Gastrocnemius medialis (tissue), 4 donors: ENCODE measurements at regions not wholly inside any gene's neighbourhood (a gene's known extent, or its start where the extent isn't known, plus 50 kb on each side); places are given as distances from the start of the nearest gene placed in this dataset.

Experiments
- ATAC-seq, 2 donors: fragments of 150-250 bp; one replicate each; pipeline ENCODE4 v1.9.1; 2016
- DNase-seq, 2 donors: peaks; one replicate each; pipeline ENCODE4 v3.0.0-alpha.2; 2019
- H3K27ac ChIP-seq, 4 donors: fragments of 200-600 bp; sonication (generic); 1 replicate in 1 of 4; 2 replicates in 3 of 4; pipeline ENCODE4 v1.5.1; 2016 to 2018; ENCODE audit warnings: mild to moderate bottlenecking in 2 of 4, moderate library complexity in 1 of 4
- H3K27me3 ChIP-seq, 3 donors: fragments of 200-600 bp; sonication (generic) in 2 of 3; 1 replicate in 1 of 3; 2 replicates in 2 of 3; pipeline versions ENCODE4 v1.5.1 to v1.6.0; 2016 to 2019; ENCODE audit warnings: mild to moderate bottlenecking in 1 of 3, moderate library complexity in 1 of 3
- H3K36me3 ChIP-seq, 2 donors: fragments of 200-600 bp; sonication (generic) in 1 of 2; one replicate each; pipeline ENCODE4 v1.5.1; 2017 to 2018
- H3K4me1 ChIP-seq, 2 donors: fragments of 200-600 bp; sonication (generic) in 1 of 2; one replicate each; pipeline ENCODE4 v1.5.1; 2016 to 2017; ENCODE audit warnings: mild to moderate bottlenecking in 2 of 2
- H3K4me3 ChIP-seq, 4 donors: fragments of 200-600 bp; sonication (generic) in 3 of 4; 1 replicate in 1 of 4; 2 replicates in 3 of 4; pipeline ENCODE4 v1.5.1; 2016 to 2019; ENCODE audit warnings: mild to moderate bottlenecking in 2 of 4
- H3K9me3 ChIP-seq, 3 donors: fragments of 200-600 bp; sonication (generic) in 2 of 3; 1 replicate in 1 of 3; 2 replicates in 2 of 3; pipeline ENCODE4 v1.5.1; 2016 to 2019
- POLR2A ChIP-seq, 2 donors: fragments of 450-650 bp; IDR thresholded peaks; one replicate each; pipeline ENCODE4 v1.6.1; 2017; ENCODE audit warnings: antibody characterized with exemption in 2 of 2, mild to moderate bottlenecking in 2 of 2, moderate library complexity in 2 of 2
- in situ Hi-C, 4 donors: fragments of 200-750 bp; cut with MboI; loops; one replicate each; pipeline versions ENCODE4 v1.15.0 to v1.8.0; 2017; ENCODE audit warnings: low sequenced_read_pairs in 4 of 4
- intact Hi-C: fragments of 100-400 bp; cut with DNase I; formaldehyde crosslinking; loops from one replicate; pipeline ENCODE4 v1.15.1; 2023; ENCODE audit warnings: low total_unique reads
- TF ChIP-seq, protein P1 (sequence below), 5 experiments: fragments of 450-650 bp in 3 of 5; fragments of 200-600 bp in 2 of 5; sonication (generic) in 2 of 5; IDR thresholded peaks in 4 of 5; conservative IDR thresholded peaks in 1 of 5; 1 replicate in 4 of 5; 2 replicates in 1 of 5; pipeline ENCODE4 v1.5.1; 2016 to 2019; ENCODE audit warnings: antibody characterized with exemption in 5 of 5, mild to moderate bottlenecking in 3 of 5, moderate library complexity in 3 of 5

DNA sequence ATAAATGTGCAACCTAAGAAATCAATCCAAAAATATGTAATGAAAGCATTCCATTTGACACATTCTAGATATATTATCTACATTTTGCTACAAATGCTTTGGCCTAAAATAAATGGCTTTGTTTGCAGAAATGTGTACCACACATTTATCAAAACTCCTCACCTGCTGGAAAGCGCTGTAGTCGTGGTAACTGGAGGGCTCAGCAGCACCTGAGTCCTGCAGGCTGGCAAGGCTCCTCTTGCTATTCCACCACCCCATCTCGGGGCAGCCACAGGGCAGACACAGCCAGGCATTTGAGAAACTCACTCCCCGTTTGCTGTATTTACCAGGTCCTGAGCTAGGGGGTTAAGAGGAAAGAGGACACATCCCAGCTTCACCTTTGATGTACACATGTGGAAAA lies 68.1 kb upstream of the TOMM7 start:
- DNase-seq: no peak
- Histone ChIP-seq H3K9me3 (no peaks in the 10 kb centered on the region), H3K4me3 (no peak overlapping the region), H3K27me3 (no peaks in the 10 kb centered on the region), H3K4me1 (peaks cover 0 to 1% of the 10 kb centered on the region in 2 donors), H3K27ac (no peak overlapping the region), H3K36me3 (no peaks in the 10 kb centered on the region)
- intact Hi-C loops (no loop called here), in situ Hi-C loops (no loop called here)
- no peak for ATAC-seq
- TF ChIP-seq, protein P1, sequence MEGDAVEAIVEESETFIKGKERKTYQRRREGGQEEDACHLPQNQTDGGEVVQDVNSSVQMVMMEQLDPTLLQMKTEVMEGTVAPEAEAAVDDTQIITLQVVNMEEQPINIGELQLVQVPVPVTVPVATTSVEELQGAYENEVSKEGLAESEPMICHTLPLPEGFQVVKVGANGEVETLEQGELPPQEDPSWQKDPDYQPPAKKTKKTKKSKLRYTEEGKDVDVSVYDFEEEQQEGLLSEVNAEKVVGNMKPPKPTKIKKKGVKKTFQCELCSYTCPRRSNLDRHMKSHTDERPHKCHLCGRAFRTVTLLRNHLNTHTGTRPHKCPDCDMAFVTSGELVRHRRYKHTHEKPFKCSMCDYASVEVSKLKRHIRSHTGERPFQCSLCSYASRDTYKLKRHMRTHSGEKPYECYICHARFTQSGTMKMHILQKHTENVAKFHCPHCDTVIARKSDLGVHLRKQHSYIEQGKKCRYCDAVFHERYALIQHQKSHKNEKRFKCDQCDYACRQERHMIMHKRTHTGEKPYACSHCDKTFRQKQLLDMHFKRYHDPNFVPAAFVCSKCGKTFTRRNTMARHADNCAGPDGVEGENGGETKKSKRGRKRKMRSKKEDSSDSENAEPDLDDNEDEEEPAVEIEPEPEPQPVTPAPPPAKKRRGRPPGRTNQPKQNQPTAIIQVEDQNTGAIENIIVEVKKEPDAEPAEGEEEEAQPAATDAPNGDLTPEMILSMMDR (IDR thresholded peaks at IDR 0.05 in 4 of 5, conservative IDR thresholded peaks at IDR 0.05 in 1 of 5): no peak
- no peak for TF ChIP-seq POLR2A (IDR thresholded peaks at IDR 0.05)

DNA sequence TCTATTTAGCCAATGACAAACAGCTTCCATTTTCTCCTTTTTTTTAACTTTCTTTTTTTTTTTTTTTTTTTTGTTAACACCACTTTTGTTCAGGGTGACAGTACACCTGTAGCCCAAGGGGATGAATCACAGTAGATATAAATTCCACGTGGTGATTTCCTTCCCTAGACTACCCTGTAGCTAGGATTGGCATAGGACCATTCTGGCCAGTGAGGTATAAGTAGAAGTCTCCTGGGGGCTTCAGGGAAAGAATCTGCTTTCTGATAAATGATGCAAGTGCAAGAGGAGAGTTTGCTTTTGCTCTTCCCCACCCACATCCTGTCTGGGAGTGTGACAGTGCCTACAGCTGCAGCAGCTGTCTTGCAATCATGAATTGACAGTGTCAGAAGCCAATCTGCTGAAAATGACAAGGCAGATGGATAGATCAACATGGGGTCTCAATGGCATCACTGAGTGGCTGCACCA lies 63.2 kb upstream of the TOMM7 start:
- in situ Hi-C loops: no loop called here
- DNase-seq: no peak
- Histone ChIP-seq H3K4me1 (peaks cover 0 to 10% of the 10 kb centered on the region in 2 donors), H3K27ac (no peak overlapping the region), H3K9me3 (no peaks in the 10 kb centered on the region), H3K36me3 (no peaks in the 10 kb centered on the region), H3K4me3 (no peak overlapping the region), H3K27me3 (no peaks in the 10 kb centered on the region)
- TF ChIP-seq, protein P1 (IDR thresholded peaks at IDR 0.05 in 4 of 5, conservative IDR thresholded peaks at IDR 0.05 in 1 of 5): no peak
- no peak for TF ChIP-seq POLR2A (IDR thresholded peaks at IDR 0.05)
- intact Hi-C loops: no loop called here
- ATAC-seq: no peak

DNA sequence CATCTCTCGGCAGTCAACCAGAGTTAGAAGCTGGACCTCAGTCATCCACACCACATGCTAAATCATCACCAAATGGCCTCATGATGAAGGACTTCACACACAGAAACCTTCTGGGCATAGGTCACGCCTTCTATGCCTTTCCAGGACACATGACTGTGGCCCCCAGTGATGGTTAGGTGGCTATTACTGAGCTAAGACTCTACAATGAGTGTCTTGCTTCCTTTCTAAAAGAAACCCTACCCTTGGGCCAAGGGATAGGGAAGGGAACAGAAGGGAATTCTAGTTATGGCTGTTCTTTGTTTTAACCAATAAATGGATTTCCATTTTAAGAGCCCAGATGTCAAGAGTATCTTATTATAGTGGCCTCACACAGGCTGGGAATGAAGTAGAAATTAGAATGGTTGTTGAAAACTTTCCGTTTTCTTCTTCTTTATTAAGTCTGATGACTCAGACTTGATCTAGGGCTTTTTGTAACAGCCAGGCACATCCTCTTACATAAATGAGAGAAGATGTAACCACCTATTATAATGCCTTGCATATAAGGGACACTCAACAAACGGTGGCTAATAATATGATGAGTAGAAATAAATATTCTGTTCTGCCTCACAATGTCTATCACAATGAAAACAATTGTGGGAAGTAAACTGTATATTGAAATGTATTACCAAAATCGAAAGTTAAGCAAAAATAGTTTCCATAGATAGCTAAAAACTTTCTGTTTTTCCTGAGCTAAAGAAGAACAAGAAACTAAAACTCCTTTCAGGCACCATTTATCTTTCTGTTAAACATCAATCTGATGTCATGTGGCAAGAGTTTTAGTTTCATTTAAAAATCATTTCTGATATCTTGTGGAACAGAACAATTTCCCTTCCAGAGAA lies 62.5 kb upstream of the TOMM7 start:
- H3K36me3 ChIP-seq: no peaks in the 10 kb centered on the region
- H3K27ac ChIP-seq: no peak overlapping the region
- intact Hi-C loops: no loop called here
- ATAC-seq: no peak
- no peaks in the 10 kb centered on the region for H3K9me3 ChIP-seq
- H3K4me1 ChIP-seq: peaks cover 0 to 10% of the 10 kb centered on the region in 2 donors
- DNase-seq: no peak
- TF ChIP-seq POLR2A (IDR thresholded peaks at IDR 0.05): no peak
- TF ChIP-seq, protein P1 (IDR thresholded peaks at IDR 0.05 in 4 of 5, conservative IDR thresholded peaks at IDR 0.05 in 1 of 5): no peak
- H3K27me3 ChIP-seq: no peaks in the 10 kb centered on the region
- no peak overlapping the region for H3K4me3 ChIP-seq
- in situ Hi-C loops: no loop called here

DNA sequence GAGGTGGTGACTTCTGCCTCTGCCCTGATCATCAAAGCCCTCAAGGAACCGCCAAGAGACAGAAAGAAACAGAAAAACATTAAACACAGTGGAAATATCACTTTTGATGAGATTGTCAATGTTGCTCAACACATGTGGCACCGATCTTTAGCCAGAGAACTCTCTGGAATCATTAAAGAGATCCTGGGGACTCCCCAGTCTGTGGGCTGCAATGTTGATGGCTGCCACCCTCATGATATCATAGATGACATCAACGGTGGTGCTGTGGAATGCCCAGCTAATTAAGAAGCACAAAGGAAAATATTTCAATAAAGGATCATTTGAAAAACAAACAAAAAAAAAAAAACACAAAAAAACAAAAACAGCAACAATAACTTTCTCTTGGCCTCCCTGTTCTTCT lies 59.5 kb upstream of the TOMM7 start:
- no peak for DNase-seq

More for the DNA sequence above, 59.5 kb upstream of the TOMM7 start:
- TF ChIP-seq, protein P1 (IDR thresholded peaks at IDR 0.05 in 4 of 5, conservative IDR thresholded peaks at IDR 0.05 in 1 of 5): no peak
- no peak for TF ChIP-seq POLR2A (IDR thresholded peaks at IDR 0.05)
- intact Hi-C loops: no loop called here
- in situ Hi-C loops: no loop called here
- no peak overlapping the region for H3K4me3 ChIP-seq
- H3K27ac ChIP-seq: no peak overlapping the region
- peaks cover 0 to 10% of the 10 kb centered on the region in 2 donors for H3K4me1 ChIP-seq
- no peaks in the 10 kb centered on the region for H3K36me3 ChIP-seq
- no peak for ATAC-seq
- H3K27me3 ChIP-seq: no peaks in the 10 kb centered on the region
- H3K9me3 ChIP-seq: no peaks in the 10 kb centered on the region
